ENCODE measurements at regions not wholly inside any gene's neighbourhood (a gene's known extent, or its start where the extent isn't known, plus 50 kb on each side); places are given as distances from the start of the nearest gene placed in this dataset.
"Not testable (repeated sequence)": the region's sequence is repeated elsewhere in the genome, so short reads cannot be mapped to it uniquely, and the experiment has no call there.

DNA sequence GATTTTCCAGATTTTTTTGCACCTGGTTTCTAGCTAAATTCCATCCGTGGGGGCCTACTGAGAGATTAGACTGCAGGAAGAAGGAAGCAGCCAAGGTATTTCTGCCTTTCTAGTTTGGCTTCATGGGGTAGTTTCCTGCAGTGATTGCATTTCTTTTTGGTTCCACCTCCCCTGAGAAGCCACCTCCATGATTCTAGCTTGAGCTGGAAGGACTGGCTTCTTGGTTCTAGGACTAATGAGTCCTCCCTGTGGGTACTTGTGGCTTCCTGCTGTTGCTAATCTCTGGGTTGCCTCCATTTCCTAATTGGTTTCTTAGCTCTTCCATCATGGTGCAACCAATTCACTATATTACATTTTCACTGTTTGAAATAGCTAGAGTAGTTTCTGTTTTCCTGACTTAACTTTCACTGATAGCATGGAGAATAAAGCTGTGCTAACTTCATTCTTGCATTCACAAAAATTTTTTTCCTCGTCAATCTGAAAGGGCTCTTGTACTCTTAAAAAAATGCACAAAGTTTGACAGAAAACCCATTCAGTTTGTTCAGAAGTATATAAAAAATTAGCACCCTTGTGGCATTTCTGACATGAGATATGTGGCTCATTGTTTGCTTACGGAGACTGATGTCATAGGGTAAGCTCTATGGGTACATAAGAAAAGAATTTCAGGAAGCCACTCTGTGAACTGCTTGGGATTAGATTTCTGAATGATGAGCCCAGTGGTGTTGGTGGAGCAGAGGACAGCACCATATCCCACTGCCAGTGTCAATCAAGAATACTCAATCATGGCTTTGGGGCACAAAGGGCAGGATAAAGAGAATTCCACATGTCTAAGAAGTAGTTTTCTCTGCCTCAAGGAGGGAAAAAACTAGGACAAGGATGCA lies 242.8 kb upstream of the RBMS1 start:
- peak; percentile 68 for DNase-seq

DNA sequence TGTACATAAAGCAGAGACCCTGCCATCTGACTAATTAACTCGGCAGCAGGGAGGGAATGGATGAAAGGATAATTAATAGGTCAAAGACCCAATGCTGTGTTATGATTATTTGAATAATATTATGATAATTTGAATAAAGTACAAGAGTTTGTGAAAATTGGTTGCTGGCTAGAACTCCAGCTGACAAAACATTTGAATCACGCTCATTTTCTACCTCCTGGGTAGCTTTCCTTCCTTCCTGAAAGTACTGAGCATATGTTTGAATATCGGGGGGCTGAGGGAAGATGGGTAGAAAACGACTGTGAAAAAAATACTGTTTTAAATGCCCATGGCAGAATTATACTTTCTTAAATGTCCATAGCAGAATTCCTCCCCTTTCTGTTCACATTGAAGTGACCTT lies 243.6 kb upstream of the RBMS1 start:
- DNase-seq = no peak

DNA sequence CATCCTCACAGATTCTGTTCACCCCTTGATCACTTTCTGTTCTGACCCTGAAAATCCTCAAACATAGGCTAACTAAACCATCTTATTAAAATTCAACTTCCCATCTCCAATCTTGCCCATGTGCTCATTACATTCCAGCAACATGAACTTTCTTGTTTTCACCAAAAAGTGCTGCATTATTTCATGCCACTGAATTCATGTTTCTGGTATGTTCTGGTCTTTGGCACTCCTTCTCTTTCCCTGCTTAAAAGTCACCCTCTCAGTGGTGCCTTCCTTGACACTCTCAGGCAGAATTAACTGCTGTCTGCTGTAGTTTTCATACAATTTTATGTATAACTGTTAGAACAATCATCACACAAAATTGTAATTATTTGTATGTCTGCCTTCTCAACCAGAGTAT lies 247.7 kb upstream of the RBMS1 start:
- no peak for DNase-seq

DNA sequence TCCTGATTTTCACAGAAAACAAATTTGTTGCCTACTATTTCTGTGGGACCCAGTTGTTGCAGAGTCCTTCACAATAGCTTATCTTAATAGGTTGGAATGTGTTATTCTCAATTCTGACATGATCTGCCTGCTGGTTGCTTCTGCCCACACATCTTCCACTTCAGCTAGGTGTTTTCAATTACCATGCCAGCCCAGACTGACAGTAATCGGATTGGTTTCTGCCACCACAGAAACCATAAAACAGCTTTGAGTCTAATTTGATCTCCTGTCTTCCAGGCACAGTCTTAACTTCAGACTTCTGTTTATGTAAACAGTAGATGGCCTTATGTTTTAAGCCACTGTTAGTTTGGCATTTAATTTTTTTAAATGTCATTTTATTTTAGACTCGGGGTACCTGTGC lies 248.2 kb upstream of the RBMS1 start:
- no peak for DNase-seq

DNA sequence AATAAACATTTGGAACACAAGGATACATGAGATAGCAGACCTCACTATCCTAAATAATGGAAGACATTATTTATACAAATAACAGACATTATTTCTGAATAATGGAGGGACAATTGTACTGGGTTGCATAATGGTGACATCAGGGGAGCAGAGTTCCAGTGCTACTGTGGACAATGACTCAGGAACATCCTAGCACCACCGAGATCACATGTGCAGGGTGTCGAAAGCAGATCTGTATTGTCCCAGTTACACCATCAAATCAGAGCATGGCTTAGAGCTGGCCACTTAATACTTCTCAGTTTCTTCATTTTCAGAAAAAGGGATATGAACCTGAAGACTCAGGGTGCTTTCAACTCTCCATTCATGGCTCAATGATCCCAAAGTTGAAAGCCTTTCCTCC lies 249.1 kb upstream of the RBMS1 start:
- DNase-seq = peak; percentile 97

DNA sequence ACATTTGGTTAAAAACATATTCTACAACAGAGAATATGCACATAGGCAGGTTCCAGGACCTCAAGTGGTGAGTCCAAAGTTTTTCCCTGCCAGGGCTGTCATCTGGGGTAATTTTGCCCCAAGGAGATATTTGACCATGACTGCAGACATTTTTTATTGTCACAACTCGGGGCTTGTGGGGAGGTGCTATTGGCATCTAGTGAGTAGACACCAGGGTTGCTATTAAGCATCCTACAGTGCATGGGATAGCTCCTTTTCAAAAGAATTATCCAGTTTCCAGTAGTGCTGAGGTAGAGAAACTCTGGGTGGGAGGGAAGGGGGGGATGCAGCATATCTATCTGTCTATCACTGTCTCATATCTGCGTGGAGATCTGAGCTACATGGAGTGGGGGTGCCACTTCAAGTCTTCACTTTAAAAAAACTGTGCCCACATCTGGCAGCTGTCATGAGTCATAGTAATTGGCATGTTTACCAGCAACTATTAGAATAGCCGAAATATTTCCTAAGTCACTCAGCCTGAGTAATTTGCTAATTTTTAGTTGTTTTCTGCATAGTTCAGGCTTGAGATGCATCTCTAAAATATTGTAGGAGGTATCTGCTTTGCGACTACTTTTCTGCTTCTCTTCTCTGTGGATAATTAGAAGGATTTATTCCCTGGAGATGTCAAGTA lies 254.0 kb upstream of the RBMS1 start:
- DNase-seq = no peak

DNA sequence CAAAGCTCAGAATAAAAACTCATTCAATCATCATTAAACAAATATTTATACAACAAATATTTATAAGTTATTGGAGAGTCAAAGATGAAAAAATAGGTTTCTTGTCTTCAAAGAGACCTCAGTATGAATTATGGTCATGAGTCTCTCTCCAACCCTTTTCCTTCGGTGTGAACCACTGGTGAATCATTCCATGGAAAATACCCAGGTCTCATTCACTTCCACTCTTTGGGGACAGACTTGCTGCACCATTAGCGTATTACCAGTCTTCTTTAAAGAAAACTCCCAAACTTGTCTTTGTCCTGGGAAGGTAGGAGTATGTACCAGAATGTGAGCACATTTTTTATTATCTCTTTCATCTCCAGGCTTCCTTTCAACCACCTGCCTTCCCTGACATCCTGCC lies 257.4 kb upstream of the RBMS1 start:
- peak; percentile 11 for DNase-seq

DNA sequence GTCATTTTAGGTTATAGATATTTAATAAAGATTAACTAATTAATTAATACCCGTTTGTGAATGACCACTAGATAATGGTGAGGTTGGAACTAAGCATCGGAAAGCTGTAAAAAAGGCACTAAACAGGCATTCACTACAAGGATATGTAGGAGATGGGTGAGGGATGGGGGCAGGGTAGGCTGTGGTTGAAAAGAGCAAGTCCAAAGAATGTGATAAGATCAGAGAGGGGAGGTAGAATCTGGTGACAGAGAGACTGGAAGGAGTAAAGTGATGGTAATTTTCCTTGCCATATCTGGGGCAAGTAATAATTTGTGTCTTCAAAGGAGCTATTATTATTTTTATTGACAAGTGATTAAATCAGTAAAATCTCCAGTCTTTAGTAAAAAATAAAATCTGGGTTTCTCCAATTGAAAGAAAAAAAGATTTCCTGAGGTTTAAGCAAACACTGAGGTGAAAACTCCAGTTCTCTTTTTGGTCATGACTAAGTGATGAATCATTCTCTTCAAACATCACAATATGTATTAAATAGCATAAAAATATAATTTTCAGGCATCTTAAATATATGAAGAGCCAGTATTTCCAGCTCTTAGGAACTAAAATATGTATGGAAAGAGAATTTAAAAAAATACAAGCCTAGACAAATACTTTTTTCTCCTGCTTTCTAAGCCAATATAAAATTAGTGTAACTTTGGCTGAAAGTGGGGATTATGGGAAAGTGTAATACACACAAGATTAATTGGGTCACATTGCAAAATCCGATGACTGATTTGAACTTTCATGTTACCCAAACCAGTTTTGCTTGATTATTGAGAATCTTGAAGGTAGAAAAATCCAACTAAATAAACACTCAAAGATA lies 259.1 kb upstream of the RBMS1 start:
- peak; percentile 59 for DNase-seq

DNA sequence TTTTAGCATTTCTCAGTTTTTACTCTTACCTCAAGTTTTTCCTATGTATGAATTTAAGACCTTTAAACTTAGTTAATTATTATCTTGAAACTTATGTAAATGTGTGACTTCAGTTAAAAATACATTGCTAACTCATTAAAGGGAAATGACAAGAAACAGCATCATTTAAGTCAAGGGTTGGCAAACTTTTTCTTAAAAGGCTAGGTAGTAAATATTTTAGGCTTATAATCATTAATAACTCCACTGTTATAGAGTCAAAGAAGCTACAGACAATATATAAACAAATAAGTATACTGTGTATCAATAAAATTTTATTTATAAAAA lies 259.7 kb upstream of the RBMS1 start:
- DNase-seq = no peak

DNA sequence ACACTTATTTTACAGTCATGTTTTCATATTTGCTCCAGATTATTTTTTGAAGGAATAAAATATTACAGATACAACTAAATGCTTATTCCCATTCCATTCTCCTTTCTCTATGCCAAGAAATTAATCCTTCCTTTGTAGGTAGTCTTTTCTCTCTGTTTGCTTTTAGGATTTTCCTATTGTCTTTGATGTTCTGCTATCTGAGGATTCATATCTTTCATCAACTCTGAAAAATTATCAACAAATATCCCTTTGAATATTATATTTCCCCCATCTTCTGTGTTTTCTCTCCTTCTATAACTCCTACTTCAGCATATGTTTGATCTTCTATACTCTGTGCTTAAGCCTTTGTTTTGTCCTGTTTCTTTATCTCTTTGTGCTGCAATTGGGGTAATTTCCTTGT lies 260.4 kb upstream of the RBMS1 start:
- DNase-seq = no peak

DNA sequence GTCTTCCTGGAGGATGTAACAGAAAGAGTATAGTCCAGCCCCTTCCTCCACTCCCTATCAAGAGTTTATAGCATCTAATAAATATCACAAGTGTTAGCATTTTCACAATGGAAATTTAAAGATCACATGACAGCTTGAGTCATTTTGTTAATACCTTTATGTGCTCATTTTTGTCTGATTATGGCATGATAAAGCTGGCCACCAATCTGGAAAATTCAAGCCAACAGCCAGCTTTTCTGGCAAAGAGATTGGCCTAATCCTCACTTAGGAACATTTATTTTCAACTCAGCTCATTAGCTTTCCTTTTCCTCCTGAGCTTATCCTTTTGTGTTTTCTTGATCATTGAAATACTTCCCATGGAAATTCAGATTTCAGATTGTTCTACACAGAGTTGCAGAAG lies 262.9 kb upstream of the RBMS1 start:
- DNase-seq = no peak

DNA sequence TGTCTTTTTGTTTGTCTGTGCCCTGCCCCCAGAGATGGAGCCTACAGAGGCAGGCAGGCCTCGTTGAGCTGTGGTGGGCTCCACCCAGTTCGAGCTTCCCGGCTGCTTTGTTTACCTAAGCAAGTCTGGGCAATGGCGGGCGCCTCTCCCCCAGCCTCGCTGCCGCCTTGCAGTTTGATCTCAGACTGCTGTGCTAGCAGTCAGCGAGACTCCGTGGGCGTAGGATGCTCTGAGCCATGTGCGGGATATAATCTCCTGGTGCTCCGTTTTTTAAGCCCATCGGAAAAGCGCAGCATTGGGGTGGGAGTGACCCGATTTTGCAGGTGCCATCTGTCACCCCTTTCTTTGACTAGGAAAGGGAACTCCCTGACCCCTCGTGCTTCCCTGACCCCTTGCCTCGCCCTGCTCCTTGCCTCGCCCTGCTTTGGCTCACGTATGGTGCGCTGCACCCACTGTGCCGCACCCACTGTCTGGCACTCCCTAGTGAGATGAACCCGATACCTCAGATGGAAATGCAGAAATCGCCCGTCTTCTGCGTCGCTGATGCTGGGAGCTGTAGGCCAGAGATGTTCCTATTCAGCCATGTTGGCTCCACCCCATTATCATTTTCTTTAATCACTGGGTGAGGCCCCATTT lies 269.0 kb upstream of the RBMS1 start:
- DNase-seq = not testable (repeated sequence)

DNA sequence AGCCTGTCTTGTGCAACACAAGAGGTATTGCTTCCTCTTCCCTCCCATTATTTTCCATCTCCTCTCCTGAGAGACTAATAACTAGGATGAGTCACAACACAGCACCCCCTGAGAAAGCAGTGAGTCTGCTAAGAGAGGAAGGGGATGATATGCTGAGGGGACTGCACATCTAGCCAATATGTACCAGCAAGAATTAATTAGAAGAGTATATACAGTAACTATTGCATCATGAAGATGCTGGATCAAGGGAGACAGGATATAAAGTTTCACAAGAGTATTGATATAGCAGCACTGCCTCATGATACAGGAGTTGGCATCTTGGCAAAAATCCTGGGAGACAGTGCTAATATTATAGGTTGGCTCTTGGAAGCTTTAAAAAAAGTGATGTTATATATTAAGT lies 289.9 kb upstream of the RBMS1 start:
- DNase-seq = peak; percentile 10

DNA sequence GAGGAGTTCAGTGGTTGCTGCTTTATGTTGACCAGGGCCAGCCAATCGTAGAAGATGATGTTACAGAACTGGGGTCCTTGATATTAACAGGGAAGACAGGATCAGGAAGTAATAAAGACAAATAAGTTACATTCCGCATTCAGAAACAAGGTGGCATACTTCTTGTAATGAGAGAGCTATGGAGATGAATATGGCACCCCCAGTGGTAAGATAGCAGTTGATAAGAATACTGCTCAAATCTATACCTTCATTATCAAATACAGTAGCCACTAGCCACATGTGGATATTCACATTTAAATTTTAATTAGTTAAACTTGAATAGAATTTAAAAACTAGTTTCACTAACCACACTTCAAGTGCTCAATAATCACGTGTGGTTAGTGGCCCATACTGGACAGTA lies 290.4 kb upstream of the RBMS1 start:
- no peak for DNase-seq

DNA sequence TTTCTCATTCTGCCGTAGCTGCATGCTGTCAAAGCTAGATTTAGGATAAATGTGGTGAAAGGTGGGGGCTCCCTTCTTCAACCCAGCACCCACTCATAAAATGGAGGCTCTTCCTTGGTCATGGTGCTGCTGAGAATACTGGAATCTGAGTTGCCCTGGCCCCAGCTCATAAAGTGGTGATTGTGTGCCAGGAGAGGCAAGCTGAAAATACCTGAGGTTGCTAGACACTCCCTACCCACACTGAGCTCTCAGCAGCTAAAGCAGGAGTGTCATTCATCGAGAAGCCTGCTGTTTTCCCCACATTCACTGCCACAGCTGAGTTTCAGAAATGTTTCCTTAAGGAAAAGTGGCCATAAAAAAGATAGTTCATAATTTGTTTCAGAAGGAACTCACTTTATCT lies 297.1 kb upstream of the RBMS1 start:
- DNase-seq = no peak

DNA sequence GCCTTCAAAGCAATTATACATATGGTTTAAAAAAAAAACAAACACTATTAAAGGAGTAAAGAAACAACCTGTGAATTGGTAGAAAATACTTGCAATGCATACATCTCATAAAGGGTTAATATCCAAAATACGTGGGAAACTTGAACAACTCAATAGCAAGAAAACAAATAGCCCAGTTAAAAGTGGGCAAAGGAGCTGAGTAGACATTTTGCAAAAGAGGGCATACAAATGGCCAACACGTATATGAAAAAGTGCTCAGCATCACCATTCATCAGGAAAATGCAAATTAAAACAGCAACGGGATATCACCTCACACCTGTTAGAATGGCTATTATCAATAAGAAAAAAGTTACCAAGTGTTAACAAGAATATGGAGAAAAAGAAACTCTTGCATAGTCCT lies 298.3 kb upstream of the RBMS1 start:
- no peak for DNase-seq

DNA sequence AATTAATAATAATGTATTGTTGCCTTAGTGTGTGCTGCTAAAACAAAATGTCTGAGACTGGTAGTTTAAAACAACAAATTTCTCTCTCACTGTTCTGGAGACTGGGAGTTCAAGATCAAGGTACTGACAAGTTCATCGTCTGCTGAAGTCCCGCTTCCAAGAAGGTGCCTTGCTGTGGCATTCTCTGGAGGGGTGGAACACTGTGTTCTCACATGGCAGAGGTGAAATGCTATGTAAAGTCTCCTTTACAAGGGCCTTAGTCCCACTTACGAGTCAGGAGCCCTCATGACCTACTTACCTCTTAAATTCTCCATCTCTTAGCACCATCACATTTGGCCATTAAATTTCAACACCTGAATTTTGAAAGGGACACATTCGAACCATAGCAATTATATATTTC lies 299.2 kb upstream of the RBMS1 start:
- no peak for DNase-seq

DNA sequence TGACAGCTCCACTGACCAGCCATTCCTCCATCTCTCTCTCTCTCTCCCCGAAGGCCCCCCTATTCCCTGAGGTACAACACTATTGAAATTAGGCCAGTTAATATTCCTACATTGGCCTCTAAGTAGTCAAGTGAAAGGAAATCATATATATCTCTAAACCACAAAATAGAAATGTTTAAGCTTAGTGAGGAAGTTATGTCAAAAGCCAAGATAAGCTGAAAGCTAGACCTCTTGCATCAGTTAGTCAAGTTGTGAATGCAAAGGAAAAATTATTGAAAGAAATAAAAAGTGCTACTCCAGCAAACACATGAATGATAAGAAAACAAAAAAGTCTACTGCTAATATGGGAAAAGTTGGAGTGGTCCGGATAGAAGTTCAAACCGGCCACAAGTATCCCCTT lies 301.3 kb upstream of the RBMS1 start:
- DNase-seq = no peak

DNA sequence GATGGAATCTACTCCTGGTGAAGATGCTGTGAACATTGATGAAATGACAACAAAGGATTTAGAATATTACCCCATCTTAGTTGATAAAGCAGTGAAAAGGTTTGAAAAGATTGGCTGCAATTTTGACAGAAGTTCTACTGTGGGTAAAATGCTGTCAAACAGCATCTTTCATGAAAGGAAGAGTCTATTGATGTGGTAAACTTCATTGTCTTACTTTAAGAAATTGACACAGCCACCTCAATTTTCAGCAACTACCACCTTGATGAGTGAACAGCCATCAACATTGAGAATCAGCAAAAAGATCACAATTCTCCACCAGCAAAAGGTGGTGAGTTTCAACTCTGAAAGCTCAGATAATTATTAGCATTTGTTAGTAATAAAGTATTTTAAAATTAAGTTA lies 310.3 kb upstream of the RBMS1 start:
- DNase-seq = no peak

DNA sequence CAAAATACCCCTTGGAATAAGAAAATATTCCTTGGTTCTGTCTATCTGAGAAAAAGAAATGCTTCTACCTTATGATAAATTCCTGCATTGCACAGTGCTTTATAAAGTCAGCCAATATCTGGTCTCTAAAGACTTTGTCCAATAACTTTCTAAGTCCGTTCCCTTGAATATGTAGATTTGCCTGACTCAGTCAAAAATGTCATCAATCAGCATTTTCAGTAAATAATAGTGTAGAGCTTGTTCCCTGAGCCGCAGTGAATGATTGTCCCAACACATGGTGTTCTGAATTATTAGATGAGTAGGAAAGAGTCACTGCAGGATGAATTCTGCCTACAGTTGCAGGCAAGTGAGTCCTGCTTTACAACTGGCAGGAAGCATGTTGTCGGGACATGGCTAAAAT lies 316.8 kb upstream of the RBMS1 start:
- no peak for DNase-seq

DNA sequence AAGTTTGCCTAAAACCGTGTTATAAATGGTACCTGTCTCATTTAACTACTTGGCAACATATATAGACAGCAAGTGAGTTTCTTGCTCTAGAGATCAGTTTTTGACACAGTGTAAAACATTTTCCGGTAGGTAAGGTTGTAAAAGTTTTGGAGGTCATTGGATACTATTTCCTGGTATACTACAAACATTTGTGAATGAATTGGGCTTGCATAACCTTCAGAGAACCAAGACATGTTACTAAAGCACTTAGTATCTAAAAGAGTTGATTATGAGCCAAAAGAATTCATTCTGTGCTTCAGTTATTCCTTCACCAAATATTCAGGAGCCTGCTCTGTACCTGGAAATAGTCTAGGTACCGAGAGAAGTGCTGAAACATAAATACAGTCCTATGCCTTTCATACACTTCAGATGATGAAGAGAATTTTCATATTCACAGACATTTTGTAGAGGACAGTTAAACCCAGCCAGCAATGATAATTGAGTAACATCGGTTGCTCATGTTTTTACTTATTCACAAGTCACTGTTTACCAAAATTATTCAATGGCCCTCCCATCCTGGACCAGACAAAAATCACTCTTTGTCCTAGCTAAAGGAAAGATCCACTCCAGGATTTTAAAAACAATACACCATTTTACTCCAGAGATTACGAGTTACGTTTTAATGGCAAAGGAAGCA lies 319.4 kb upstream of the RBMS1 start:
- DNase-seq = no peak

DNA sequence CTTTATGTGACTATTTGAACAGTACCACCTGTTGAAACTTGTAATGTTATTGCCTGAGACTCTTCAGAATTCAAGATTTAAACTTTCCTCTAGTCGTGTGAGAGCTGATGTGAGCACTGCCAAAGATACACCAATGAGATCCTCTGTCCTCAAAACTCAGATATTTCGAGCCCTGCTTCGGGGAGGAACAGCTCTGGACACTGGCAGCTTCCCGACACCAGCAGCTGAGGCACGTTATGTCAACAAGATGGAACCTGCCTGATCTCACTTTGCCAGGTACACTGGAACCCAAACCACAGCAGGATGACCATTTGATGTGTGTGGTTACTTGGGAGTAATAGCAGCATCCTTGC lies 319.9 kb upstream of the RBMS1 start:
- DNase-seq = no peak

All from inflammatory macrophage treated with lipopolysaccharide for 4 hours (primary cell).